HCT116 (cell line): ENCODE measurements at regions not wholly inside any gene's neighbourhood (a gene's known extent, or its start where the extent isn't known, plus 50 kb on each side); places are given as distances from the start of the nearest gene placed in this dataset.

Experiments used
- ATAC-seq: fragments of 200-7000 bp; cut with Tn5 transposase; 2 replicates; pipeline ENCODE4 v1.9.1; 2020; ENCODE audit warnings: mild to moderate bottlenecking, moderate library complexity
- BruUV-seq: library from RNA; stranded (reverse); fragments of 400-500 nt; replicated peaks from 2 replicates; lab custom pipeline; 2021; lab: Mats Ljungman, UMichigan
- CTCF ChIA-PET: fragments of 300-600 bp; sonication (Branson Sonifier 250); formaldehyde crosslinking; loops from one replicate; lab custom pipeline; 2021; ENCODE audit warnings: antibody characterized with exemption; lab: Charles Lee
- POLR2A ChIA-PET: fragments of 300-600, 350-600 bp; sonication (Branson Sonifier 250); formaldehyde crosslinking; loops from one replicate; lab custom pipeline; 2021; ENCODE audit warnings: antibody characterized with exemption; lab: Charles Lee
- RAD21 ChIA-PET, 2 experiments: fragments of 300-600 bp; sonication (Branson Sonifier 250); formaldehyde crosslinking; loops; one replicate each; lab custom pipeline; 2023; ENCODE audit warnings: low total read pairs in 2 of 2; ENCODE audit not compliant: uncharacterized antibody in 2 of 2, unreplicated experiment in 2 of 2, low non-redundant PET in 1 of 2; lab: Charles Lee
- DNase-seq: peaks from one replicate; pipeline ENCODE4 v3.0.0-alpha.2; 2010; ENCODE audit warnings: low read depth, low spot score
- H2AFZ ChIP-seq: fragments of 200-600 bp; shearing (Covaris generic), sonication (generic); 2 replicates; pipeline ENCODE4 v1.6.1; 2017; ENCODE audit warnings: low read depth, mixed run types, mixed read lengths, antibody characterized with exemption, low read length; ENCODE audit not compliant: poor library complexity, severe bottlenecking
- H3K27ac ChIP-seq: 2 replicates; pipeline ENCODE4 v1.5.1; 2012; ENCODE audit warnings: low read depth, low read length
- H3K27me3 ChIP-seq: fragments of 200-600 bp; sonication (generic); 2 replicates; pipeline ENCODE4 v1.6.1; 2016; ENCODE audit warnings: mixed run types, low read length, mixed read lengths; ENCODE audit not compliant: insufficient read depth
- H3K36me3 ChIP-seq, 2 experiments: fragments of 200-500 bp in 1 of 2; fragments of 200-600 bp in 1 of 2; sonication (Bioruptor generic) in 1 of 2; sonication (generic) in 1 of 2; 2 replicates each; pipeline versions ENCODE4 v1.5.1 to v1.6.1; 2014 to 2016; ENCODE audit warnings: low read length in 2 of 2, inconsistent platforms in 1 of 2, mixed read lengths in 1 of 2, mixed run types in 1 of 2; ENCODE audit not compliant: insufficient read depth in 2 of 2, control insufficient read depth in 1 of 2
- H3K4me1 ChIP-seq, 2 experiments: fragments of 200-600 bp in 1 of 2; sonication (generic) in 1 of 2; 2 replicates each; pipeline versions ENCODE4 v1.5.1 to v1.6.1; 2012 to 2017; ENCODE audit warnings: low read length in 2 of 2, inconsistent platforms in 1 of 2, mild to moderate bottlenecking in 1 of 2, mixed read lengths in 1 of 2, mixed run types in 1 of 2, moderate library complexity in 1 of 2; ENCODE audit not compliant: insufficient read depth in 2 of 2, control insufficient read depth in 1 of 2
- H3K4me2 ChIP-seq: fragments of 200-600 bp; sonication (generic); 2 replicates; pipeline ENCODE4 v1.6.1; 2017; ENCODE audit warnings: mixed run types, low read length, mixed read lengths
- H3K4me3 ChIP-seq, 2 experiments: fragments of 200-600 bp in 1 of 2; sonication (generic) in 1 of 2; replicated peaks in 1 of 2; 2 replicates each; pipeline ENCODE4 v1.5.1; 2011 to 2016; ENCODE audit warnings: low read length in 2 of 2, control low read depth in 1 of 2, low read depth in 1 of 2, mild to moderate bottlenecking in 1 of 2, mixed read lengths in 1 of 2, mixed run types in 1 of 2
- H3K79me2 ChIP-seq: fragments of 200-600 bp; sonication (generic); 2 replicates; pipeline ENCODE4 v1.6.1; 2017; ENCODE audit warnings: mild to moderate bottlenecking, mixed run types, low read length, moderate library complexity, mixed read lengths; ENCODE audit not compliant: insufficient read depth
- H3K9ac ChIP-seq: fragments of 200-600 bp; sonication (generic); 2 replicates; pipeline ENCODE4 v1.6.1; 2016; ENCODE audit warnings: low read length, mixed read lengths
- H3K9me2 ChIP-seq: fragments of 200-600 bp; sonication (generic), shearing (Covaris generic); 2 replicates; pipeline ENCODE4 v1.6.1; 2017; ENCODE audit warnings: mixed run types, mild to moderate bottlenecking, moderate library complexity; ENCODE audit not compliant: insufficient read depth
- H3K9me3 ChIP-seq, 2 experiments: fragments of 200-500 bp in 1 of 2; fragments of 200-600 bp in 1 of 2; sonication (Bioruptor generic) in 1 of 2; sonication (generic) in 1 of 2; 2 replicates each; pipeline ENCODE4 v1.6.1; 2014 to 2017; ENCODE audit warnings: low read length in 2 of 2, mixed read lengths in 2 of 2, inconsistent platforms in 1 of 2, low read depth in 1 of 2, mild to moderate bottlenecking in 1 of 2, mixed run types in 1 of 2, moderate library complexity in 1 of 2; ENCODE audit not compliant: control insufficient read depth in 1 of 2, insufficient read depth in 1 of 2
- H4K20me1 ChIP-seq: fragments of 200-600 bp; sonication (generic), shearing (Covaris generic); 2 replicates; pipeline ENCODE4 v1.6.1; 2017; ENCODE audit warnings: mixed run types, mild to moderate bottlenecking, moderate library complexity; ENCODE audit not compliant: insufficient read depth
- CBX3 ChIP-seq: IDR thresholded peaks from 2 replicates; pipeline ENCODE4 v1.6.1; 2012; ENCODE audit warnings: low read depth
- CEBPB ChIP-seq: IDR thresholded peaks from 2 replicates; pipeline ENCODE4 v1.6.1; 2012; ENCODE audit warnings: low read depth
- EZH2phosphoT487 ChIP-seq: fragments of 200-600 bp; IDR thresholded peaks from 2 replicates; pipeline ENCODE4 v1.6.1; 2018; ENCODE audit warnings: antibody characterized with exemption, borderline replicate concordance
- FOSL1 ChIP-seq: IDR thresholded peaks from 2 replicates; pipeline ENCODE4 v1.6.1; 2012; ENCODE audit warnings: low read depth
- MAX ChIP-seq: IDR thresholded peaks from 2 replicates; pipeline ENCODE4 v1.6.1; 2012
- RAD21 ChIP-seq: IDR thresholded peaks from 2 replicates; pipeline ENCODE4 v1.6.1; 2012; ENCODE audit warnings: low read depth, mild to moderate bottlenecking
- REST ChIP-seq: IDR thresholded peaks from 2 replicates; pipeline ENCODE4 v1.6.1; 2012; ENCODE audit warnings: low read depth
- SIN3A ChIP-seq: IDR thresholded peaks from 2 replicates; pipeline ENCODE4 v1.6.1; 2012; ENCODE audit warnings: low read depth
- TCF7L2 ChIP-seq: IDR thresholded peaks from 2 replicates; pipeline ENCODE4 v1.7.0; 2011; ENCODE audit warnings: borderline replicate concordance, inconsistent platforms; ENCODE audit not compliant: insufficient read depth, insufficient read length; ENCODE audit errors: extremely low read depth
- YY1 ChIP-seq: IDR thresholded peaks from 2 replicates; pipeline ENCODE4 v1.6.1; 2011; ENCODE audit warnings: low read length, low read depth, moderate library complexity, mild to moderate bottlenecking; ENCODE audit not compliant: insufficient replicate concordance; ENCODE audit errors: extremely low read depth
- ZFX ChIP-seq: fragments of 450-650 bp; IDR thresholded peaks from 2 replicates; pipeline ENCODE4 v1.6.1; 2017
- ZNF274 ChIP-seq: fragments of 200-500 bp; sonication (Bioruptor generic); IDR thresholded peaks from 2 replicates; pipeline ENCODE4 v1.6.1; 2014; ENCODE audit warnings: mild to moderate bottlenecking, low read depth, low read length, inconsistent platforms
- intact Hi-C: fragments of 100-400 bp; cut with micrococcal nuclease; formaldehyde crosslinking; loops from 2 replicates; pipeline ENCODE4 v1.10.0; 2022
- TF ChIP-seq, protein P1 (sequence below): IDR thresholded peaks from 2 replicates; pipeline ENCODE4 v1.6.1; 2011; ENCODE audit warnings: mild to moderate bottlenecking, low read length, moderate library complexity; ENCODE audit not compliant: insufficient replicate concordance; ENCODE audit errors: extremely low read depth
- TF ChIP-seq, protein P2 (sequence below), 3 experiments: fragments of 200-600 bp in 1 of 3; sonication (generic) in 1 of 3; IDR thresholded peaks in 2 of 3; conservative IDR thresholded peaks in 1 of 3; 2 replicates each; pipeline ENCODE4 v1.5.1; 2012 to 2017; ENCODE audit warnings: low read depth in 2 of 3, low read length in 2 of 3, antibody characterized with exemption in 1 of 3, borderline replicate concordance in 1 of 3, control low read depth in 1 of 3, mild to moderate bottlenecking in 1 of 3, mixed read lengths in 1 of 3, mixed run types in 1 of 3, moderate library complexity in 1 of 3; ENCODE audit not compliant: insufficient read depth in 1 of 3
- TF ChIP-seq, protein P3 (sequence below): IDR thresholded peaks from 2 replicates; pipeline ENCODE4 v1.6.1; 2012

GRCh38 chr15:62445244-62445643 lies 280.2 kb upstream of the C2CD4B start:
- TF ChIP-seq ZFX (no peak), EZH2phosphoT487 (no peak), FOSL1 (no peak), MAX (no peak), CEBPB (no peak), CBX3 (no peak), TCF7L2 (no peak), SIN3A (no peak), RAD21 (no peak), REST (no peak), ZNF274 (no peak), YY1 (no peak)
- TF ChIP-seq, protein P1, sequence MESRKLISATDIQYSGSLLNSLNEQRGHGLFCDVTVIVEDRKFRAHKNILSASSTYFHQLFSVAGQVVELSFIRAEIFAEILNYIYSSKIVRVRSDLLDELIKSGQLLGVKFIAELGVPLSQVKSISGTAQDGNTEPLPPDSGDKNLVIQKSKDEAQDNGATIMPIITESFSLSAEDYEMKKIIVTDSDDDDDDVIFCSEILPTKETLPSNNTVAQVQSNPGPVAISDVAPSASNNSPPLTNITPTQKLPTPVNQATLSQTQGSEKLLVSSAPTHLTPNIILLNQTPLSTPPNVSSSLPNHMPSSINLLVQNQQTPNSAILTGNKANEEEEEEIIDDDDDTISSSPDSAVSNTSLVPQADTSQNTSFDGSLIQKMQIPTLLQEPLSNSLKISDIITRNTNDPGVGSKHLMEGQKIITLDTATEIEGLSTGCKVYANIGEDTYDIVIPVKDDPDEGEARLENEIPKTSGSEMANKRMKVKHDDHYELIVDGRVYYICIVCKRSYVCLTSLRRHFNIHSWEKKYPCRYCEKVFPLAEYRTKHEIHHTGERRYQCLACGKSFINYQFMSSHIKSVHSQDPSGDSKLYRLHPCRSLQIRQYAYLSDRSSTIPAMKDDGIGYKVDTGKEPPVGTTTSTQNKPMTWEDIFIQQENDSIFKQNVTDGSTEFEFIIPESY, result no peak
- TF ChIP-seq, protein P2, sequence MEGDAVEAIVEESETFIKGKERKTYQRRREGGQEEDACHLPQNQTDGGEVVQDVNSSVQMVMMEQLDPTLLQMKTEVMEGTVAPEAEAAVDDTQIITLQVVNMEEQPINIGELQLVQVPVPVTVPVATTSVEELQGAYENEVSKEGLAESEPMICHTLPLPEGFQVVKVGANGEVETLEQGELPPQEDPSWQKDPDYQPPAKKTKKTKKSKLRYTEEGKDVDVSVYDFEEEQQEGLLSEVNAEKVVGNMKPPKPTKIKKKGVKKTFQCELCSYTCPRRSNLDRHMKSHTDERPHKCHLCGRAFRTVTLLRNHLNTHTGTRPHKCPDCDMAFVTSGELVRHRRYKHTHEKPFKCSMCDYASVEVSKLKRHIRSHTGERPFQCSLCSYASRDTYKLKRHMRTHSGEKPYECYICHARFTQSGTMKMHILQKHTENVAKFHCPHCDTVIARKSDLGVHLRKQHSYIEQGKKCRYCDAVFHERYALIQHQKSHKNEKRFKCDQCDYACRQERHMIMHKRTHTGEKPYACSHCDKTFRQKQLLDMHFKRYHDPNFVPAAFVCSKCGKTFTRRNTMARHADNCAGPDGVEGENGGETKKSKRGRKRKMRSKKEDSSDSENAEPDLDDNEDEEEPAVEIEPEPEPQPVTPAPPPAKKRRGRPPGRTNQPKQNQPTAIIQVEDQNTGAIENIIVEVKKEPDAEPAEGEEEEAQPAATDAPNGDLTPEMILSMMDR (IDR thresholded peaks at IDR 0.05 in 2 of 3, conservative IDR thresholded peaks at IDR 0.05 in 1 of 3; ENCODE audit: borderline replicate concordance in 1 of 3, insufficient read depth in 1 of 3, low read depth in 2 of 3, low read length in 2 of 3), result no peak
- TF ChIP-seq, protein P3, sequence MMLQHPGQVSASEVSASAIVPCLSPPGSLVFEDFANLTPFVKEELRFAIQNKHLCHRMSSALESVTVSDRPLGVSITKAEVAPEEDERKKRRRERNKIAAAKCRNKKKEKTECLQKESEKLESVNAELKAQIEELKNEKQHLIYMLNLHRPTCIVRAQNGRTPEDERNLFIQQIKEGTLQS, result no peak
- Histone ChIP-seq H3K27ac (no peak overlapping the region), H3K4me3 (no peak overlapping the region), H3K4me2 (no peak overlapping the region), H3K4me1 (peaks cover 0 to 15% of the 10 kb centered on the region in 2 experiments; a peak in 2 of 4 replicates), H2AFZ (no peak overlapping the region), H3K9ac (no peak overlapping the region), H3K36me3 (no peaks in the 10 kb centered on the region), H3K9me3 (no peaks in the 10 kb centered on the region), H3K9me2 (no peaks in the 10 kb centered on the region), H3K27me3 (no peaks in the 10 kb centered on the region), H4K20me1 (no peaks in the 10 kb centered on the region), H3K79me2 (no peaks in the 10 kb centered on the region)
- intact Hi-C loops, result no loop called here
- DNase-seq (no peak), ATAC-seq (no peak)
- ChIA-PET CTCF (no interaction called here), POLR2A (no interaction called here), RAD21 (no interaction called here)
- no TSS peak for BruUV-seq
